HG03354 (cell line): ENCODE measurements at regions not wholly inside any gene's neighbourhood (a gene's known extent, or its start where the extent isn't known, plus 50 kb on each side); places are given as distances from the start of the nearest gene placed in this dataset.

Experiments used
- ATAC-seq: cut with Tn5 transposase; IDR thresholded peaks from one replicate; pipeline ENCODE4 v1.9.1; 2021; ENCODE audit warnings: mild to moderate bottlenecking; ENCODE audit not compliant: unreplicated experiment, poor library complexity, severe bottlenecking

GRCh38 chr15:98358971-98359370, 289.4 kb upstream of the IGF1R start:
- no peak for ATAC-seq

- ATAC-seq: no peak
Observed at GRCh38 chr15:98363416-98363815, 284.9 kb upstream of the IGF1R start.

- ATAC-seq: no peak
Observed at GRCh38 chr15:98363955-98364354, 284.4 kb upstream of the IGF1R start.

GRCh38 chr15:98369081-98369716, 279.1 kb upstream of the IGF1R start:
- no peak for ATAC-seq

GRCh38 chr15:98375513-98376340, 272.6 kb upstream of the IGF1R start:
- no peak for ATAC-seq

GRCh38 chr15:98380721-98381120, 267.6 kb upstream of the IGF1R start:
- no peak for ATAC-seq

- no peak for ATAC-seq
Observed at GRCh38 chr15:98381446-98381845, 266.9 kb upstream of the IGF1R start.

GRCh38 chr15:98382139-98382538, 266.2 kb upstream of the IGF1R start:
- no peak for ATAC-seq

- ATAC-seq: no peak
Observed at GRCh38 chr15:98383571-98383970, 264.8 kb upstream of the IGF1R start.

GRCh38 chr15:98384328-98385029, 263.9 kb upstream of the IGF1R start:
- no peak for ATAC-seq

GRCh38 chr15:98385752-98386381, 262.5 kb upstream of the IGF1R start:
- no peak for ATAC-seq

- no peak for ATAC-seq
Observed at GRCh38 chr15:98386561-98386960, 261.8 kb upstream of the IGF1R start.

GRCh38 chr15:98387866-98388265, 260.5 kb upstream of the IGF1R start:
- ATAC-seq: no peak

- ATAC-seq: no peak
Observed at GRCh38 chr15:98390946-98391530, 257.3 kb upstream of the IGF1R start.

GRCh38 chr15:98391568-98391967, 256.8 kb upstream of the IGF1R start:
- ATAC-seq: no peak

GRCh38 chr15:98393471-98393870, 254.9 kb upstream of the IGF1R start:
- no peak for ATAC-seq

GRCh38 chr15:98394546-98394945, 253.8 kb upstream of the IGF1R start:
- no peak for ATAC-seq

- no peak for ATAC-seq
Observed at GRCh38 chr15:98395974-98396610, 252.2 kb upstream of the IGF1R start.

GRCh38 chr15:98397419-98397818, 250.9 kb upstream of the IGF1R start:
- ATAC-seq: no peak
